HCT116 (cell line): ENCODE measurements at regions not wholly inside any gene's neighbourhood (a gene's known extent, or its start where the extent isn't known, plus 50 kb on each side); places are given as distances from the start of the nearest gene placed in this dataset.

ENCODE experiments used
- ATAC-seq: fragments of 200-7000 bp; cut with Tn5 transposase; 2 replicates; pipeline ENCODE4 v1.9.1; 2020; ENCODE audit warnings: mild to moderate bottlenecking, moderate library complexity
- BruUV-seq: library from RNA; stranded (reverse); fragments of 400-500 nt; replicated peaks from 2 replicates; lab custom pipeline; 2021; lab: Mats Ljungman, UMichigan
- CTCF ChIA-PET: fragments of 300-600 bp; sonication (Branson Sonifier 250); formaldehyde crosslinking; loops from one replicate; lab custom pipeline; 2021; ENCODE audit warnings: antibody characterized with exemption; lab: Charles Lee
- POLR2A ChIA-PET: fragments of 300-600, 350-600 bp; sonication (Branson Sonifier 250); formaldehyde crosslinking; loops from one replicate; lab custom pipeline; 2021; ENCODE audit warnings: antibody characterized with exemption; lab: Charles Lee
- RAD21 ChIA-PET, 2 experiments: fragments of 300-600 bp; sonication (Branson Sonifier 250); formaldehyde crosslinking; loops; one replicate each; lab custom pipeline; 2023; ENCODE audit warnings: low total read pairs in 2 of 2; ENCODE audit not compliant: uncharacterized antibody in 2 of 2, unreplicated experiment in 2 of 2, low non-redundant PET in 1 of 2; lab: Charles Lee
- DNase-seq: peaks from one replicate; pipeline ENCODE4 v3.0.0-alpha.2; 2010; ENCODE audit warnings: low read depth, low spot score
- H2AFZ ChIP-seq: fragments of 200-600 bp; shearing (Covaris generic), sonication (generic); 2 replicates; pipeline ENCODE4 v1.6.1; 2017; ENCODE audit warnings: low read depth, mixed run types, mixed read lengths, antibody characterized with exemption, low read length; ENCODE audit not compliant: poor library complexity, severe bottlenecking
- H3K27ac ChIP-seq: 2 replicates; pipeline ENCODE4 v1.5.1; 2012; ENCODE audit warnings: low read depth, low read length
- H3K27me3 ChIP-seq: fragments of 200-600 bp; sonication (generic); 2 replicates; pipeline ENCODE4 v1.6.1; 2016; ENCODE audit warnings: mixed run types, low read length, mixed read lengths; ENCODE audit not compliant: insufficient read depth
- H3K36me3 ChIP-seq, 2 experiments: fragments of 200-500 bp in 1 of 2; fragments of 200-600 bp in 1 of 2; sonication (Bioruptor generic) in 1 of 2; sonication (generic) in 1 of 2; 2 replicates each; pipeline versions ENCODE4 v1.5.1 to v1.6.1; 2014 to 2016; ENCODE audit warnings: low read length in 2 of 2, inconsistent platforms in 1 of 2, mixed read lengths in 1 of 2, mixed run types in 1 of 2; ENCODE audit not compliant: insufficient read depth in 2 of 2, control insufficient read depth in 1 of 2
- H3K4me1 ChIP-seq, 2 experiments: fragments of 200-600 bp in 1 of 2; sonication (generic) in 1 of 2; 2 replicates each; pipeline versions ENCODE4 v1.5.1 to v1.6.1; 2012 to 2017; ENCODE audit warnings: low read length in 2 of 2, inconsistent platforms in 1 of 2, mild to moderate bottlenecking in 1 of 2, mixed read lengths in 1 of 2, mixed run types in 1 of 2, moderate library complexity in 1 of 2; ENCODE audit not compliant: insufficient read depth in 2 of 2, control insufficient read depth in 1 of 2
- H3K4me2 ChIP-seq: fragments of 200-600 bp; sonication (generic); 2 replicates; pipeline ENCODE4 v1.6.1; 2017; ENCODE audit warnings: mixed run types, low read length, mixed read lengths
- H3K4me3 ChIP-seq, 2 experiments: fragments of 200-600 bp in 1 of 2; sonication (generic) in 1 of 2; replicated peaks in 1 of 2; 2 replicates each; pipeline ENCODE4 v1.5.1; 2011 to 2016; ENCODE audit warnings: low read length in 2 of 2, control low read depth in 1 of 2, low read depth in 1 of 2, mild to moderate bottlenecking in 1 of 2, mixed read lengths in 1 of 2, mixed run types in 1 of 2
- H3K79me2 ChIP-seq: fragments of 200-600 bp; sonication (generic); 2 replicates; pipeline ENCODE4 v1.6.1; 2017; ENCODE audit warnings: mild to moderate bottlenecking, mixed run types, low read length, moderate library complexity, mixed read lengths; ENCODE audit not compliant: insufficient read depth
- H3K9ac ChIP-seq: fragments of 200-600 bp; sonication (generic); 2 replicates; pipeline ENCODE4 v1.6.1; 2016; ENCODE audit warnings: low read length, mixed read lengths
- H3K9me2 ChIP-seq: fragments of 200-600 bp; sonication (generic), shearing (Covaris generic); 2 replicates; pipeline ENCODE4 v1.6.1; 2017; ENCODE audit warnings: mixed run types, mild to moderate bottlenecking, moderate library complexity; ENCODE audit not compliant: insufficient read depth
- H3K9me3 ChIP-seq, 2 experiments: fragments of 200-500 bp in 1 of 2; fragments of 200-600 bp in 1 of 2; sonication (Bioruptor generic) in 1 of 2; sonication (generic) in 1 of 2; 2 replicates each; pipeline ENCODE4 v1.6.1; 2014 to 2017; ENCODE audit warnings: low read length in 2 of 2, mixed read lengths in 2 of 2, inconsistent platforms in 1 of 2, low read depth in 1 of 2, mild to moderate bottlenecking in 1 of 2, mixed run types in 1 of 2, moderate library complexity in 1 of 2; ENCODE audit not compliant: control insufficient read depth in 1 of 2, insufficient read depth in 1 of 2
- H4K20me1 ChIP-seq: fragments of 200-600 bp; sonication (generic), shearing (Covaris generic); 2 replicates; pipeline ENCODE4 v1.6.1; 2017; ENCODE audit warnings: mixed run types, mild to moderate bottlenecking, moderate library complexity; ENCODE audit not compliant: insufficient read depth
- CEBPB ChIP-seq: IDR thresholded peaks from 2 replicates; pipeline ENCODE4 v1.6.1; 2012; ENCODE audit warnings: low read depth
- ELF1 ChIP-seq: IDR thresholded peaks from 2 replicates; pipeline ENCODE4 v1.6.1; 2012; ENCODE audit warnings: low read depth, borderline replicate concordance
- EZH2 ChIP-seq: fragments of 200-600 bp; sonication (generic); IDR thresholded peaks from 2 replicates; pipeline ENCODE4 v1.6.1; 2017; ENCODE audit warnings: antibody characterized with exemption, mixed run types
- EZH2phosphoT487 ChIP-seq: fragments of 200-600 bp; IDR thresholded peaks from 2 replicates; pipeline ENCODE4 v1.6.1; 2018; ENCODE audit warnings: antibody characterized with exemption, borderline replicate concordance
- FOSL1 ChIP-seq: IDR thresholded peaks from 2 replicates; pipeline ENCODE4 v1.6.1; 2012; ENCODE audit warnings: low read depth
- JUND ChIP-seq: IDR thresholded peaks from 2 replicates; pipeline ENCODE4 v1.6.1; 2012
- POLR2A ChIP-seq: IDR thresholded peaks from 2 replicates; pipeline ENCODE4 v1.7.0; 2011; ENCODE audit warnings: borderline replicate concordance; ENCODE audit not compliant: insufficient read depth, insufficient read length; ENCODE audit errors: extremely low read depth
- POLR2AphosphoS5 ChIP-seq: IDR thresholded peaks from 2 replicates; pipeline ENCODE4 v1.6.1; 2011; ENCODE audit warnings: mild to moderate bottlenecking, low read depth, low read length, moderate library complexity
- RAD21 ChIP-seq: IDR thresholded peaks from 2 replicates; pipeline ENCODE4 v1.6.1; 2012; ENCODE audit warnings: low read depth, mild to moderate bottlenecking
- SP1 ChIP-seq: IDR thresholded peaks from 2 replicates; pipeline ENCODE4 v1.6.1; 2012; ENCODE audit warnings: low read depth
- SRF ChIP-seq: IDR thresholded peaks from 2 replicates; pipeline ENCODE4 v1.6.1; 2012; ENCODE audit warnings: low read depth
- YY1 ChIP-seq: IDR thresholded peaks from 2 replicates; pipeline ENCODE4 v1.6.1; 2011; ENCODE audit warnings: low read length, low read depth, moderate library complexity, mild to moderate bottlenecking; ENCODE audit not compliant: insufficient replicate concordance; ENCODE audit errors: extremely low read depth
- ZNF274 ChIP-seq: fragments of 200-500 bp; sonication (Bioruptor generic); IDR thresholded peaks from 2 replicates; pipeline ENCODE4 v1.6.1; 2014; ENCODE audit warnings: mild to moderate bottlenecking, low read depth, low read length, inconsistent platforms
- intact Hi-C: fragments of 100-400 bp; cut with micrococcal nuclease; formaldehyde crosslinking; loops from 2 replicates; pipeline ENCODE4 v1.10.0; 2022

DNA sequence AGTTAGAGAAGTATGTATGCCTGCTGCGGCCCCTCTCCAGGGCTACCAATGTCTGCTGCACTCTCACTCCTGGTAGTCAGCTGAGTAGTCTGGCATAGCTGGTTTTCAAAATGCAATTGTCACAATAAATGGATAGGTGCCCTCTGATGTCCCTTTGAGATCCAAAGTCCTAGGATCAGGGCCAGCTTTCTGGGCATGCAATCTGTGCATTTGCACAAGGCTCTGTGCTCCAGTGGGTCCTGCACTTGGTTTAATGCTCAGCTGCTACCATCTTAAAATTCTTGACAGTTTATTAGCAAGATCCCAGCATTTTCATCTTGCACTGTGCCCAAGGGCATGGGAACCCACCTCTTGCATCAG is 233.8 kb downstream of the LTN1 start:
- Histone ChIP-seq H3K4me1 (no peaks in the 10 kb centered on the region), H3K9ac (no peak overlapping the region), H3K36me3 (no peaks in the 10 kb centered on the region), H3K9me3 (no peaks in the 10 kb centered on the region), H3K27me3 (no peaks in the 10 kb centered on the region), H2AFZ (no peak overlapping the region), H3K79me2 (no peaks in the 10 kb centered on the region), H3K27ac (no peak overlapping the region), H3K4me3 (no peak overlapping the region), H4K20me1 (no peaks in the 10 kb centered on the region), H3K9me2 (no peaks in the 10 kb centered on the region), H3K4me2 (no peak overlapping the region)
- RAD21 ChIA-PET, result no interaction called here
- POLR2A ChIA-PET, result no interaction called here
- intact Hi-C loops, result no loop called here
- TF ChIP-seq JUND (no peak), CEBPB (no peak), ZNF274 (no peak), SP1 (no peak), FOSL1 (no peak), YY1 (no peak), EZH2phosphoT487 (no peak), POLR2AphosphoS5 (no peak), SRF (no peak), RAD21 (no peak), EZH2 (no peak), POLR2A (no peak), ELF1 (no peak)
- ATAC-seq, result no peak
- CTCF ChIA-PET, result interaction anchor here (1.6 kb wide), 1 partner anchor 13 kb away, joined by 4 read pairs; no protein-coding TSS in a partner anchor
- no TSS peak for BruUV-seq
- no peak for DNase-seq
